ENCODE measurements at regions not wholly inside any gene's neighbourhood (a gene's known extent, or its start where the extent isn't known, plus 50 kb on each side); places are given as distances from the start of the nearest gene placed in this dataset.

DNA sequence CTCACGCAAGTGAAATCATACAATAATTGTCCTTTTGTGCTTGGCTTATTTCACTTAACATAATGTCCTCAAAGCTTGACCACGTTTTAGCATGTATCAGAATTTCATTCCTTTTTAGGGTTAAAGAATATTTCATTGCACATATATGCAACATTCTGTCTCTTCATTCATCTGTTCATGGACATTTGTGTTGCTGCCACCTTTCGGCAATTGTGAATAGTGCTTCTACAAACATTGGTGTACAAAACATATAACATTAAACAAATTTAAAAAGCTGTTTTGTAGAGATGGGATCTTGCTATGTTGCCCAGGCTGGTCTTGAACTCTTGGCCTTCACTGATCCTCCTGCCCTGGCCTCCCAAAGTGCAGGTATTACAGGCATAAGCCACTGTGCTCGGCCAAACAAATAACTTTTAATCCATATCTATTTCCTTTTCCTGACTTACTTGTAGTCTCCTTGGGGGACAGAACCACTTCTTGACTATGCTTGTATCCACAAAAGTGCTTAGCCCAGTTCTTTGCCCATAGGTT is 209.3 kb downstream of the SLC4A3 start:
- TF ChIP-seq, protein P1, sequence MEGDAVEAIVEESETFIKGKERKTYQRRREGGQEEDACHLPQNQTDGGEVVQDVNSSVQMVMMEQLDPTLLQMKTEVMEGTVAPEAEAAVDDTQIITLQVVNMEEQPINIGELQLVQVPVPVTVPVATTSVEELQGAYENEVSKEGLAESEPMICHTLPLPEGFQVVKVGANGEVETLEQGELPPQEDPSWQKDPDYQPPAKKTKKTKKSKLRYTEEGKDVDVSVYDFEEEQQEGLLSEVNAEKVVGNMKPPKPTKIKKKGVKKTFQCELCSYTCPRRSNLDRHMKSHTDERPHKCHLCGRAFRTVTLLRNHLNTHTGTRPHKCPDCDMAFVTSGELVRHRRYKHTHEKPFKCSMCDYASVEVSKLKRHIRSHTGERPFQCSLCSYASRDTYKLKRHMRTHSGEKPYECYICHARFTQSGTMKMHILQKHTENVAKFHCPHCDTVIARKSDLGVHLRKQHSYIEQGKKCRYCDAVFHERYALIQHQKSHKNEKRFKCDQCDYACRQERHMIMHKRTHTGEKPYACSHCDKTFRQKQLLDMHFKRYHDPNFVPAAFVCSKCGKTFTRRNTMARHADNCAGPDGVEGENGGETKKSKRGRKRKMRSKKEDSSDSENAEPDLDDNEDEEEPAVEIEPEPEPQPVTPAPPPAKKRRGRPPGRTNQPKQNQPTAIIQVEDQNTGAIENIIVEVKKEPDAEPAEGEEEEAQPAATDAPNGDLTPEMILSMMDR (conservative IDR thresholded peaks at IDR 0.05) = peak; percentile 75
- H3K27ac ChIP-seq = no peak overlapping the region

DNA sequence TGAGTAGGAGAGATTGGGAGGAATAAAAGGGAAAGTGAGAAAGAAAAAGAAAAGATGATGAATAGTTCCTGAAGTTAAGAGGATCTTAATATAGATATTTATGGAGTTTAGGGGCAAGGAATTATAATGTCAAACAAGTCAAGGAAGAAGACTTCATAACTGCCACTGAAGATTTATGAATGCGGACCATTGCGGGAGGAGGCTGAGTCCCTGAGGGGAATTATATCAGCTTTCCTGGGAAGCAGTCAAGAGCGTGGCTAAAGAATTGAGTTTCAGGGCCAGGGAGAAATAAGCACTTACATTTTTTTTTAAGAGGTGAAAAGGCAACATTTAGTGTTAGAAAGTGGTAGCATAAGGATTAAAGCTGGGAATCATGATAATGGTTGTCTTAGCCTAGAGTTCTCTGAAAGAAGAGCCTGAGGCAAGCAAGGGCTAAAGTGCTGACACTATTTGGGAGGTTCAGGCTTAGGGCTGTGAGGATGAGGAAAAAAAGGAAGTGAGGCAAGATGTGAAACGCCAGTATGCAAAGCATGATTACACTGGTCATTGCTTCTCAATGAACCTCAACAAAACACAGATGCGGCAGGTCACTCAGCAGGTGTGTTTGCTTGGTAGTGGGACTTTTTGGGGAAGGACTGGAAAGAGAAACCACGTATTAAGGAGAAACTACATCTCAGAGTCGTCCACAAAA is 217.1 kb downstream of the SLC4A3 start:
- no peak overlapping the region for H3K27ac ChIP-seq
- TF ChIP-seq, protein P1 (conservative IDR thresholded peaks at IDR 0.05) = no peak

GRCh38 chr2:219848882-219849281 is 221.5 kb downstream of the SLC4A3 start:
- H3K27ac ChIP-seq = no peak overlapping the region
- TF ChIP-seq, protein P1 (conservative IDR thresholded peaks at IDR 0.05) = no peak

- TF ChIP-seq, protein P1 (conservative IDR thresholded peaks at IDR 0.05) = no peak
- H3K27ac ChIP-seq = no peak overlapping the region
Observed at GRCh38 chr2:219851169-219851568, 223.7 kb downstream of the SLC4A3 start.

- TF ChIP-seq, protein P1 (conservative IDR thresholded peaks at IDR 0.05) = no peak
- H3K27ac ChIP-seq = no peak overlapping the region
Observed at GRCh38 chr2:219851801-219852481, 224.5 kb downstream of the SLC4A3 start.

DNA sequence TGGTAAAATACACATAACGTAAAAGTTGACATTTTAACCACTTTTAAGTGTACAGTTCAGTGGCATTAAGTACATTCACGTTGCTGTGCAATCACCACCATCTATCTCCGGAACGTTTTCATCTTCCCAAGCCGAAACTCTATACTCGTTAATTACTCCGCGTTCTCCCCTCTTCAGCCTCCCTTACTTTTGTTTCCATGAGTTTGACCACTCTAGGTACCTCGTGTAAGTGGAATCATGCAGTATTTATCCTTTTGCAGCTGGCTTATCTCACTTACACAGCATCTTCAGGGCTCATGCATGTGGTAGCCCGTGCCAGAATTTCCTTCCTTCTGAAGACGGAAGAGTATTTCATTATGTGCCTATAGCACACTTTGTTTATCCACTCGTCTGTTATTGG is 225.2 kb downstream of the SLC4A3 start:
- H3K27ac ChIP-seq = no peak overlapping the region
- TF ChIP-seq, protein P1 (conservative IDR thresholded peaks at IDR 0.05) = no peak

GRCh38 chr2:219856602-219857001 is 229.2 kb downstream of the SLC4A3 start:
- H3K27ac ChIP-seq = no peak overlapping the region
- TF ChIP-seq, protein P1 (conservative IDR thresholded peaks at IDR 0.05) = no peak

Measured in VCaP (cell line).